ENCODE measurements at regions not wholly inside any gene's neighbourhood (a gene's known extent, or its start where the extent isn't known, plus 50 kb on each side); places are given as distances from the start of the nearest gene placed in this dataset.

DNA sequence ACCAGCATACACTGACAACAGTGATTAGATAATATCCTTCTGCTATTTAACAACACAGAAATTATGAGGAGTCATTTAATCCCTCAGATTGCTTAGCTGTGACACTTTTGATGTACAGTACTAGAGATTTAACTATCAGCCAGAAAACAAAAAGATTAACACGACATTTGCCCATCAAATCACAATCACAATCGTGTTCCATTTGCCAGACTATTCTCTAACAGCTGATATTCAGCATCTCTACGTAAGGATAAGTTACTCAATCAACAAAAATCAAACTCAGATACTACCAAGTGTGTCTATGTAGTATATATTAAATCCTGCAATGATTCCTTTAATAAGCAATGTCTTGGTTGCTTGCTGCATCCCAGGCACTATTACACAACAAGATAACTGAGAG, 558.7 kb upstream of the USP15 start:
- H2BK120ac ChIP-seq (replicated peaks; ENCODE audit: low read depth, low read length), result no peak overlapping the region
- H4K8ac ChIP-seq (ENCODE audit: extremely low read depth, insufficient read depth, low read length), result no peak overlapping the region
- no peak overlapping the region for H2BK15ac ChIP-seq (ENCODE audit: low read length)
- no peak overlapping the region for H3K56ac ChIP-seq (replicated peaks; ENCODE audit: insufficient read length, low read depth, low read length)
- no peak overlapping the region for H3K4ac ChIP-seq (replicated peaks; ENCODE audit: insufficient read length, low read depth, low read length)
- no peaks in the 10 kb centered on the region for H3K79me1 ChIP-seq (ENCODE audit: low read depth, low read length)
- no peaks in the 10 kb centered on the region for H4K20me1 ChIP-seq (replicated peaks in 1 of 2; ENCODE audit: control insufficient read depth in 1 of 2, insufficient read depth in 2 of 2, low read length in 2 of 2)
- H2AK5ac ChIP-seq (ENCODE audit: low read depth, low read length), result no peak overlapping the region
- peaks cover 0 to under 1% (median 0%) of the 10 kb centered on the region in 4 experiments; a peak in 2 of 8 replicates for H3K36me3 ChIP-seq (ENCODE audit: control insufficient read depth in 2 of 4, insufficient read depth in 4 of 4, low read length in 3 of 4)
- TF ChIP-seq KDM5A (IDR thresholded peaks at IDR 0.05; ENCODE audit: low read length) (no peak), TEAD4 (IDR thresholded peaks at IDR 0.05; ENCODE audit: low read depth, low read length) (no peak), RFX5 (IDR thresholded peaks at IDR 0.05; ENCODE audit: borderline replicate concordance, low read depth, low read length) (no peak)
- no peak overlapping the region for H4K5ac ChIP-seq (ENCODE audit: insufficient read length, low read depth, low read length)
- H3K4me1 ChIP-seq (replicated peaks in 1 of 4; ENCODE audit: control insufficient read depth in 3 of 4, insufficient read depth in 4 of 4, low read length in 3 of 4), result peaks cover 0 to 4% (median 0%) of the 10 kb centered on the region in 4 experiments; a peak in 3 of 7 replicates
- H3K14ac ChIP-seq (ENCODE audit: insufficient read length), result no peak overlapping the region
- H3K4me2 ChIP-seq (ENCODE audit: insufficient read depth in 1 of 2, low read depth in 2 of 2, low read length in 2 of 2), result no peak overlapping the region
- no peak overlapping the region for H3K9ac ChIP-seq (replicated peaks in 1 of 4; ENCODE audit: extremely low read depth in 1 of 4, low read depth in 3 of 4, low read length in 3 of 4)
- FAIRE-seq (no peak), DNase-seq (ENCODE audit: low read depth in 1 of 2, low spot score in 2 of 2) (no peak)
- CTCF ChIA-PET (ENCODE audit: partially characterized antibody), result no interaction called here
- no peak overlapping the region for H3K27ac ChIP-seq (ENCODE audit: low read depth, low read length)
- no peak overlapping the region for H3K4me3 ChIP-seq (ENCODE audit: extremely low read depth in 1 of 4, insufficient read depth in 2 of 4, low read depth in 3 of 4, low read length in 4 of 4)
- H3K18ac ChIP-seq (ENCODE audit: extremely low read depth, low read length), result no peak overlapping the region
- H3K79me2 ChIP-seq (ENCODE audit: control insufficient read depth in 1 of 2, insufficient read depth in 2 of 2, low read length in 2 of 2), result no peaks in the 10 kb centered on the region
- H2BK5ac ChIP-seq (ENCODE audit: low read depth, low read length), result no peak overlapping the region
- no peaks in the 10 kb centered on the region for H3K27me3 ChIP-seq (replicated peaks in 1 of 4; ENCODE audit: control insufficient read depth in 3 of 4, extremely low read depth in 1 of 4, insufficient read depth in 3 of 4, low read length in 3 of 4)
- no peak overlapping the region for H2BK20ac ChIP-seq (ENCODE audit: low read length)
- H3K9me3 ChIP-seq (ENCODE audit: insufficient read depth in 2 of 2, low read depth in 1 of 2, low read length in 1 of 2), result peaks cover 8 to 14% of the 10 kb centered on the region in 2 experiments; a peak in 3 of 4 replicates
- POLR2A ChIA-PET (ENCODE audit: partially characterized antibody), result no interaction called here
- H3K23me2 ChIP-seq (ENCODE audit: low read depth, low read length), result no peaks in the 10 kb centered on the region
- no peak overlapping the region for H2AFZ ChIP-seq (ENCODE audit: low read length)
- no peak overlapping the region for H3K23ac ChIP-seq (ENCODE audit: insufficient read length)
- no peak overlapping the region for H4K91ac ChIP-seq (replicated peaks; ENCODE audit: insufficient read length, low read length)
- no peak overlapping the region for H2BK12ac ChIP-seq (ENCODE audit: low read depth, low read length)
- WGBS, 2 experiments (ENCODE audit: extremely low coverage in 1 of 2, insufficient coverage in 1 of 2, insufficient read length in 1 of 2, insufficient replicate concordance in 2 of 2, low coverage in 1 of 2, low lambda C conversion rate in 2 of 2, missing lambda C conversion rate in 1 of 2), result 79% methylated on average over 3 of the region's 3 CpGs; no CpG with 5 or more reads in 1 of the 2 experiments
